Stomach (tissue), 4 donors: ENCODE measurements at regions not wholly inside any gene's neighbourhood (a gene's known extent, or its start where the extent isn't known, plus 50 kb on each side); places are given as distances from the start of the nearest gene placed in this dataset.

ENCODE experiments used
- CTCF ChIP-seq, 7 experiments: fragments of 450-650 bp in 4 of 7; fragments of 200-600 bp in 3 of 7; sonication (generic) in 3 of 7; IDR thresholded peaks; one replicate each; pipeline ENCODE4 v1.5.1; 2016 to 2019; ENCODE audit warnings: antibody characterized with exemption in 7 of 7, control low read depth in 2 of 7, mild to moderate bottlenecking in 1 of 7
- POLR2A ChIP-seq, 4 donors: fragments of 450-650 bp; IDR thresholded peaks; one replicate each; pipeline ENCODE4 v1.6.1; 2016; ENCODE audit warnings: antibody characterized with exemption in 4 of 4, control low read depth in 2 of 4, mild to moderate bottlenecking in 1 of 4, moderate library complexity in 1 of 4

DNA sequence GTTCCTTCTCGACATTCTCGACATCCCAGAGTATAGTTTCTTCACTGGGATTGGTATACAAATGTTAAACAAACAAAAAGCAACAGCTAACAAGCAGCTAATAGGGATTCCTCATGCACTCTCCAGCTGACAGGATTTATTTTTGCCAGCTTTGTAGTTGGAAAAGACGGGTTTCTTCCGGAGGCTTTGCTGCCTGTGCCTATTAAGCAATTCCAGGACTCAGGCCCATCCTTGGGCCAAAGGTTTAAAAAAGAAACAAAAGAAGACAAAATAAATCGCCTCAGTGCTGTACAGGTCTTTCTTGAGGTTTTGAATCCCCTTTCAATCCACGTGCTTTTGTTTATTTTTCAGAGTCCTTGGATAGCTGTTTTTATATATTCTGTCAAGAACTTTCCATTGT is 1414.5 kb upstream of the PCDH9 start:
- no peak for TF ChIP-seq CTCF (IDR thresholded peaks at IDR 0.05)
- no peak for TF ChIP-seq POLR2A (IDR thresholded peaks at IDR 0.05)
